ENCODE measurements at regions not wholly inside any gene's neighbourhood (a gene's known extent, or its start where the extent isn't known, plus 50 kb on each side); places are given as distances from the start of the nearest gene placed in this dataset.

DNA sequence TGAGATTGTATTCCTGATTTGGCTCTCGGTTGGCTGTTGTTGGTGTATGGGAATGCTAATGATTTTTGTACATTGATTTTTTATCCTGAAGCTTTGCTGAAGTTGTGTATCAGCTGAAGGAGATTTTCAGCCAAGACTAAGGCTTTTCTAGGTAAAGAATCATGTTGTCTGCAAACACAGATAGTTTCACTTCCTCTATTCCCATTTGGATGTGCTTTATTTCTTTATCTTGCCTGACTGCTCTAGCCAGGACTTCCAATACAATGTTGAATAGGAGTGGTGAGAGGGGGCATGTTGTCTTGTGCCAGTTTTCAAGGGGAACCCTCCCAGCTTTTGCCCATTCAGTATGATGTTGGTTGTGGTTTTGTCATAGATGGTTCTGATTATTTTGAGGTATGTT lies 90.4 kb downstream of the CYP26B1 start:
- TF ChIP-seq BRCA1 (IDR thresholded peaks at IDR 0.05; ENCODE audit: low read depth, low read length): no peak
- TF ChIP-seq, protein P1, sequence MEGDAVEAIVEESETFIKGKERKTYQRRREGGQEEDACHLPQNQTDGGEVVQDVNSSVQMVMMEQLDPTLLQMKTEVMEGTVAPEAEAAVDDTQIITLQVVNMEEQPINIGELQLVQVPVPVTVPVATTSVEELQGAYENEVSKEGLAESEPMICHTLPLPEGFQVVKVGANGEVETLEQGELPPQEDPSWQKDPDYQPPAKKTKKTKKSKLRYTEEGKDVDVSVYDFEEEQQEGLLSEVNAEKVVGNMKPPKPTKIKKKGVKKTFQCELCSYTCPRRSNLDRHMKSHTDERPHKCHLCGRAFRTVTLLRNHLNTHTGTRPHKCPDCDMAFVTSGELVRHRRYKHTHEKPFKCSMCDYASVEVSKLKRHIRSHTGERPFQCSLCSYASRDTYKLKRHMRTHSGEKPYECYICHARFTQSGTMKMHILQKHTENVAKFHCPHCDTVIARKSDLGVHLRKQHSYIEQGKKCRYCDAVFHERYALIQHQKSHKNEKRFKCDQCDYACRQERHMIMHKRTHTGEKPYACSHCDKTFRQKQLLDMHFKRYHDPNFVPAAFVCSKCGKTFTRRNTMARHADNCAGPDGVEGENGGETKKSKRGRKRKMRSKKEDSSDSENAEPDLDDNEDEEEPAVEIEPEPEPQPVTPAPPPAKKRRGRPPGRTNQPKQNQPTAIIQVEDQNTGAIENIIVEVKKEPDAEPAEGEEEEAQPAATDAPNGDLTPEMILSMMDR (IDR thresholded peaks at IDR 0.05 in 2 of 3, conservative IDR thresholded peaks at IDR 0.05 in 1 of 3; ENCODE audit: control insufficient read depth in 2 of 3, extremely low read depth in 1 of 3, insufficient read depth in 1 of 3, low read depth in 3 of 3, low read length in 3 of 3): no peak

Measured in GM12878 (cell line).